ENCODE measurements at regions not wholly inside any gene's neighbourhood (a gene's known extent, or its start where the extent isn't known, plus 50 kb on each side); places are given as distances from the start of the nearest gene placed in this dataset.

- Histone ChIP-seq H3K9ac (ENCODE audit: extremely low read depth, insufficient read length, low read length) (no peak overlapping the region), H3T11ph (ENCODE audit: low read length) (no peak overlapping the region), H3K4me2 (ENCODE audit: insufficient read depth, insufficient read length, low read length) (no peak overlapping the region), H3K23ac (ENCODE audit: insufficient read length, low read depth, low read length) (no peak overlapping the region), H4K5ac (ENCODE audit: insufficient read length, low read depth, low read length) (no peak overlapping the region), H3K9me3 (ENCODE audit: control insufficient read depth, low read depth, low read length) (peaks cover 19% of the 10 kb centered on the region), H3K56ac (ENCODE audit: insufficient read length, low read depth, low read length) (no peak overlapping the region), H2AFZ (ENCODE audit: low read length) (no peak overlapping the region), H2AK5ac (ENCODE audit: insufficient read length, low read length) (no peak overlapping the region), H2BK15ac (ENCODE audit: low read depth, low read length) (no peak overlapping the region), H3K18ac (ENCODE audit: insufficient read length, low read depth, low read length) (no peak overlapping the region), H3K4ac (ENCODE audit: low read depth, low read length) (no peak overlapping the region), H2BK5ac (ENCODE audit: insufficient read length, low read length) (no peak overlapping the region), H4K91ac (ENCODE audit: insufficient read length, low read depth, low read length) (no peak overlapping the region), H4K20me1 (ENCODE audit: control insufficient read depth, insufficient read depth, insufficient read length) (no peaks in the 10 kb centered on the region), H4K8ac (replicated peaks; ENCODE audit: insufficient read length, low read depth, low read length) (no peak overlapping the region), H3K79me2 (ENCODE audit: insufficient read depth, low read length) (no peaks in the 10 kb centered on the region), H3K4me1 (ENCODE audit: insufficient read depth, low read length) (no peaks in the 10 kb centered on the region), H2BK120ac (ENCODE audit: low read depth, low read length, poor library complexity, severe bottlenecking) (no peak overlapping the region), H3K79me1 (ENCODE audit: insufficient read depth, low read depth, low read length, poor library complexity, severe bottlenecking) (no peaks in the 10 kb centered on the region), H2BK20ac (ENCODE audit: low read depth, low read length, poor library complexity, severe bottlenecking) (no peak overlapping the region), H3K23me2 (ENCODE audit: insufficient read length, low read depth, low read length, poor library complexity, severe bottlenecking) (no peaks in the 10 kb centered on the region), H3K27ac (ENCODE audit: insufficient read length, low read depth, low read length) (no peak overlapping the region), H3K27me3 (ENCODE audit: insufficient read depth, low read length) (no peaks in the 10 kb centered on the region), H3K14ac (ENCODE audit: insufficient read depth, low read length) (no peak overlapping the region), H2BK12ac (ENCODE audit: insufficient read length, low read depth, low read length) (no peak overlapping the region)
- H3K9me3 Mint-ChIP-seq, result peaks cover 82 to 83% of the 10 kb centered on the region in 2 experiments
- no peak overlapping the region for H3K4me3 Mint-ChIP-seq
- TF ChIP-seq CTCF (conservative IDR thresholded peaks at IDR 0.05), result no peak
- DNase-seq, result no peak
- no CpG with 5 or more reads among the region's 1 CpG for WGBS (ENCODE audit: extremely low coverage, insufficient read length, low lambda C conversion rate)
- no peaks in the 10 kb centered on the region for H3K4me1 Mint-ChIP-seq
- no peaks in the 10 kb centered on the region; the same call in 1 of the 2 replicates for H3K27me3 Mint-ChIP-seq (ENCODE audit: low read depth)
- H3K27ac Mint-ChIP-seq, result no peak overlapping the region
- H3K36me3 Mint-ChIP-seq (ENCODE audit: insufficient read depth in 1 of 3, low read depth in 3 of 3), result peaks cover 2 to 32% (median 8%) of the 10 kb centered on the region in 3 experiments; a peak in 5 of 7 replicates
These were observed 829.3 kb downstream of the SH3BGRL start for GRCh38 chrX:82031250-82031649.

All from H9 (cell line).